Fibroblast of peridontal ligament (primary cell): ENCODE measurements at regions not wholly inside any gene's neighbourhood (a gene's known extent, or its start where the extent isn't known, plus 50 kb on each side); places are given as distances from the start of the nearest gene placed in this dataset.
"Not testable (repeated sequence)": the region's sequence is repeated elsewhere in the genome, so short reads cannot be mapped to it uniquely, and the experiment has no call there.

Experiments
- DNase-seq: peaks from one replicate; pipeline ENCODE4 v3.0.0-alpha.2; 2010; ENCODE audit errors: extremely low read depth

DNA sequence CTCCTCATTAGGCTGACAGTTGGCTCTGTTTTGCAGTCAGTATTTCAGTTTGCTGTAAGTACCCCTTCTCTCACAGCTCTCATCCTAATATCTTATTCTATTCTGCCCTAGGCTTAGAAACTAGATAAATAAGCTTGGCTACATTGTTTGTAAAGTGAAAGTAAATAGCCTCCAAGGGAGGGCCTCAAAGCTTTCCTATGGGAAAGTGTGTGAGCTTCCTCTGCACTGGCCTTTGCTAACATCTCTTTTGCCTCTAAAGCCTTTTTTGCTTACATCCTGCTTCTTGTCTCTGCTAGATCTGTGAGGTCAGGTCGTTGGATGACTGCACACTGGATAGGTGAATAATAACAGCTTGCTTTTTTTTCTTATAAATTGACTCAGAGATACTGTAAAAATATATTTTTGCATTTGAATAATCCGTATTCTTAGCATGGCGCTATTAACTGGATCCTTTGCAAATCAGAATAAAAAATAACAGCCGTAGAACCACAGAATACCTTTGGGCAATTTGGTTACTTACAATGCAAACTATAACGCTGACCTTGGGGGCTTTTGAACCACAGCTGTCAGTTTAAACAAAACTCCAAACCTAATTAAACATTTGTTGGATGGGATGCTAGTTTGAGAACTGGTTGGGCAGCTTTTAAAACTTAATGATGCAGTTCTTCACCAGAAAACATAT, 55.1 kb downstream of the TTC6 start:
- DNase-seq = no peak

DNA sequence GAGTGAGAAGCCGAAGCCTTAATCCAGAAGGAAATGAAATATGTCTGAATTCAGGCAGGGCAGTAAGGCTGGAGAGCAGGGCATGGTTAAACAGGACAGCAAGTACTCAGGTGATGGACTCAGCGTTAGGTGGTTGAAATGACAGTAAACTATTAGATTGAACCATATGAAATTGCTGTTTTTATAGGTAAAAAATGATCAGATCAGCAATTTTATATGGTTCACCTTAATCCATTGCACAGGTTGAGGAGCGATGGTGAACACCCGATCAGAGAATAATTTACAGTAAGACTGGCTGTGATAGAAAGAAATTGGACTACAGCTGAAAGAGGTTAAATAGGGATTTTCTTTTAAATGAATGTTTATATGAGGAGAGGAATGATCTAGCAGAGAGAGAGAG, 56.6 kb downstream of the TTC6 start:
- DNase-seq = no peak

DNA sequence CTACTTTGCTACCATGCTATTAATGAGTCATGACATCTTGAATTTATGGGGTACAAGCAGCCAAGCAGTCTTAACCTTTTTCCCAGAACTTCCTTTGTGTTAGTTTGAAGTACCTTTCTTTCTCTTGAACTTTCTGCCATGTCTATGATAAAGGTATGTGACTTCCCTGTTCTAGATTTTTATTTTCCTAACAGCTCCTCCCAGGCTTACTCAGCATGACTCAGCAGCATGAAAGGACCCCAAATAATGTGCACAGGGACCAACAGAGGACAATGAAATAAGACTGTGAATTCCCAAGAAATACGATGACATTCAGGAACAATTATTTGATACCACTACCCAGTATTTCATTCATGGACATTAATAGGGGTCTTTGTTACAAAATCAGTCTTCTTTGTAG, 60.0 kb downstream of the TTC6 start:
- DNase-seq = no peak

DNA sequence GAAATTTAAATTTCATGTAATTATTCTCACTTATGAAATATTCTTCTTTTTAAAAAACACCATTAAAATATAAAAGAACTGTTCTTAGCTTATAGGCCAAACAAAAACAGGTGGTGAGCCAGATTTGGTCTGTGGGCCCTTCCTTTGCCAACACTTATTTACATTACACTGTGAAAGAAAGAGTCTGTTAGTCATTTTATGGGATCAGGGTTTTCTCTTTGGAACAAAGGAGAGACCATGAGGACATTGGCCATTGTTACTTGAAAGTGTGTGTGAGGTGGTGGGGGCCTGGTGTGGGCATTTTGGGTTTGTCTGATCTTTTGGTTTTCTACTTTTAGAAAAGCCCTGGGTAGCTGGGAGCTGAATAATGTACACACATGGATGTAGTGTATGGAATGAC, 62.7 kb downstream of the TTC6 start:
- no peak for DNase-seq

DNA sequence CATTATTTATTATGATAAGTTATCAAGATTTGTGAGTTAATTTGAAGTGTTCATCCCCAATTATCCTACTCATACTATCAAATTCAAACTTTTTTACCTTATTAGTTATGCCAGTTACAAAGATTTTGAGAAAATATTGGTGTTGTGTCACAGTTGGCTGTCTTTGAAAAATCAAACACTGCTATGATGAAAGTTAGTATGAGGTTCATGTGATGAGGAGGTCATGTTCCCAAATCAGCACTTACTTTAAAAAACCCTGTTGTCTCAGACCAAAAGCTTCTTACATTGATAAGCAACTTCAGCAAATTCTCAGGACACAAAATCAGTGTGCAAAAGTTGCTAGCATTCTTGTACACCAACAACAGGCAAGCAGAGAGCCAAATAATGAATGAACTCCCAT, 68.1 kb downstream of the TTC6 start:
- DNase-seq = no peak

DNA sequence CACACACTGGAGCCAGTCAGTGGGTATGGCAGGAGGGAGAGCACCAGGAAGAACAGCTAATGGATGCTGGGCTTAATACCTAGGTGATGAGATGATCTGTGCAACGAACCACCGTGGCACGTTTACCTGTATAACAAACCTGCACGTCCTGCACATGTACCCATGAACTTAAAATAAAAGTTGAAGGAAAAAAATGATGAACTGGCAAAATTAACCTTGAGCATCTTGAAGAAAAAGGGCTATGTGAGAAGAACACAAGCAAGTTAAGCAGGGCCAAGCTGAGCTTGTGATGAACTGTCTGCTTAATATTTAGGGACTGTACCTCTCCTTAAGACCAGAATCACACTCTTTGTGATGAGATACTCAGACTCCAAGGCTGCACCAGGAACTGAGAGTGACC, 70.0 kb downstream of the TTC6 start:
- DNase-seq = no peak

DNA sequence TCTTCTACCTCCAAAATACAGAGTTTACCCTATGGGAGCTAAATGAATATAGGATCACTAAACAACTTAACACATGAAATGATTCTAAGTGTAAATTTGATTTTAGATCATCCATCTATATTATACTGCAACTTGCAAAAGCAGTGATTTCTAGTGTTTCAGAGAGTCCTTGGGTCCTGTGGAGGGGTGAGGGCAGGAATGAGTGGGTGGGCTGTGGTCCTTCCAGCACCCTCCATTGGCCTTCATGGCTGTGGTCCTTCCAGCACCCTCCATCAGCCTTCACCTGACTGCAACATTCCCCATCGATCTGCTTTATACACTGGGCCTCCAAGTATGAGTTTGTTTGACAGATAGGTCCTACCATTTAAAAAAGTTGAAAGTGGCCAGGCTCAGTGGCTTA, 70.5 kb downstream of the TTC6 start:
- no peak for DNase-seq

DNA sequence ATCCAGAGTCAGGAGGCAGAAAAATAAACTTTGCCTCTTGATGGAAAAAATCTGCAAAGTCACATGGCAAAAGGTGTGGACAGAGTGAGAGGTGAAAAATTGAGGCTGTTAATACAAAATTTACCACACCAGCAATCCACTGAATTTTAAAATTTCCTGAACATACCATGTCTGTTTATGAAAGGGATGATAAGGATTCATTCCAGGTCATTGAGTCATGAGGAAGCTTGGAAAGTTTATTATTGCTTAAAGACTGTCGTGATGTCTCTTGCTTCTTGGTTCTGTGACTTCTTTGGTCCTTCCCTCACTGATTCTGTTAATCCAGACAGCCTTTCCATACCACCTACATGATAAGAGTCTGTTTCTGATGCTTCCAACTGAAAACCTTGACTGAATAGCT, 73.2 kb downstream of the TTC6 start:
- DNase-seq = peak; percentile 29

DNA sequence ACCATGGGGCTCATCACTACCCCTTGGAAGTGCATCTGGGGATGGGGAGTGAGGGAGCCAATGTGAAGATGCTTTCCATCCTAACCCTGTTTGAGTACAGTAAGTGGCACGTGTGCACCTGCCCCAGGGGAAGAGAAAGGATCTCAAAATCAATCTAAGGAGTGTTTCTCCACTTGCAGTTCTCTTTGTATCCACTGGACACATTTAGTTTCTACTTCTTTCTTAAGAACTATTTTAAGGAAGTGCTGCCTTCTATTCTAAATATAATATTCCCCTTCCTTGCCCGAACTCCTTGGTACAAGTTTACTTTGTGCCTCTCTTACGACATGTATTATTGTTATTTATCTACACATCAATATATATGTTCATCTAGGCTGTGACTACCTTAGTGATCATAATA, 73.8 kb downstream of the TTC6 start:
- no peak for DNase-seq

DNA sequence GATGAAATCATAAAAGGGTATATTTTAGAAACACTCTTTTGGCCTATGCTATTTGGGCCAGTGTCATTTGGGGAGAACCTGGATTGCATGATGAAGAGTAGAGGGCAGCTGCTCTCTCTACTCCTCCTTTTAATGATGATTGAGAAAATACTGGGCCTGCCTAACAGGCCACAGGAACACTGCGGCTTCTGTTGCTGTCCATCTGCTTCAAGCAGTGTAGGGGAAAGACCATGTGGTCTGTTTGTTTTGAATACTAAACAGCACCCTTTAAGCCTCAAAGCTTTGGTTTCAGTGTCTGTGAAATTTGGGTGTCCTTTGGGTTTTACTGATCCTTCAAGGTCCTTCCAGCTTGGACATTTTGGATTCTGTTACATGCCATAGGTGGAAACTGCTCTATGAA, 78.0 kb downstream of the TTC6 start:
- DNase-seq = no peak

DNA sequence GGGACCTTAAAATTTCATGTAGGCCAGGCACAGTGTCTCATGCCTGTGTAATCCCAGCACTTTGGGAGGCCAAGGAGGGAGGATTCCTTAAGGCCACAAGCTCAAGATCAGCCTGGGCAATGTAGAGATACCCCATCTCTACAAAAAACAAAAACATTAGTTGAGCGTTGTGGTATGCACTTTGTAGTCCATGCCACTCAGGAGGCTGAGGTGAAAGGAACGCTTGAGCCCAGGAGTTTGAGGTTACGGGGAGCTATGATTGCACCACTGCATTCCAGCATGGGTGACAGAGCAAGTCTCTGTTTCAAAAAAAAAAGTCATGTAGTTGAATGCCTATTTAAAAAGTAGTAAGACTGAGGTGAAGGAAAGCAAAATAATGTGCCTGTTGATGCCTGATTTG, 83.5 kb downstream of the TTC6 start:
- DNase-seq = no peak

DNA sequence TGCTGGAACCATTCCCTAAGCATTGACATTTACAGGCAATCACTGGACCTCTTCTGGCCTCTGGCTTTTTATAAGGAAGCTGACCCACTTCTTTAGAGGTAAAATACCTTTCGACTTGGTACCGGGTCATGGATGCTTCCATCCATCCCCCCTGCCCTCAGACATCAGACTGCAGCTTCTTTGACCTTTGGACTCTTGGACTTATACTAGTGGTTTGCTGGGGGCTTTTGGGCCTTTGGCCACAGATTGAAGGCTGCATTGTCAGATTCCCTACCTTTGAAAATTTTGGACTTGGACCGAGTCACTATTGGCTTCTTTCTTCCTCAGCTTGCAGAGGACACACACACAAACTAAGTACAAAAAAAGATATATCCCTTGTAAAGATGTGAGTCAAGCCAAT, 86.1 kb downstream of the TTC6 start:
- DNase-seq = no peak

DNA sequence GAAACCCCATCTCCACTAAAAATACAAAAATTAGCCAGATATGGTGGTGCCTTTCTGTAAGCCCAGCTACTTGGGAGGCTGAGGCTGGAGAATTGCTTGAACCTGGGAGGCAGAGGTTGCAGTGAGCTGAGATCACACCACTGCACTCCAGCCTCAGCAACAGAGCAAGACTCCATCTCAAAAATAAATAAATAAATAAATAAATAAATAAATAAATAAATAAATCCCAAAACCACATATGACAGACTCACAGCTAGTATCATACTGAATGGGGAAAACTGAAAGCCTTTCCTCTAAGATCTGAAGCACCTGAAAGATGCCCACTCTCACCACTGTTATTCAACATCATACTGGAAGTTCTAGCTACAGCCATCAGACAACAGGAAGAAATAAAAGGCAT, 97.3 kb downstream of the TTC6 start:
- not testable (repeated sequence) for DNase-seq

DNA sequence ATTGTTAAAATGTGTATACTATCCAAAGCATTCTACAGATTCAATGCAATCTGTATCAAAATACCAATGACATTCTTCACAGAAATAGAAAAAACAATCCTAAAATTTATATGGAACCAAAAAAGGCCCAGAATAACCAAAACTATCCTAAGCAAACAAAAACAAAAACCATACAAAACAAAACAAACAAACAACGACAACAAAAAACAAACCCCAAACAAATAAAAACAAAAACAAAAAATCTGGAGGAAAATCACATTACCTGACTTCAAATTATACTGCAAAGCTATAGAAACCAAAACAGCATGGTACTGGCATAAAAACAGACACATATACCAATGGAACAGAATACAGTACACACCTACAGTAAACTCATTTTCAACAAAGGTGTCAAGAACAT, 98.0 kb downstream of the TTC6 start:
- DNase-seq = not testable (repeated sequence)

DNA sequence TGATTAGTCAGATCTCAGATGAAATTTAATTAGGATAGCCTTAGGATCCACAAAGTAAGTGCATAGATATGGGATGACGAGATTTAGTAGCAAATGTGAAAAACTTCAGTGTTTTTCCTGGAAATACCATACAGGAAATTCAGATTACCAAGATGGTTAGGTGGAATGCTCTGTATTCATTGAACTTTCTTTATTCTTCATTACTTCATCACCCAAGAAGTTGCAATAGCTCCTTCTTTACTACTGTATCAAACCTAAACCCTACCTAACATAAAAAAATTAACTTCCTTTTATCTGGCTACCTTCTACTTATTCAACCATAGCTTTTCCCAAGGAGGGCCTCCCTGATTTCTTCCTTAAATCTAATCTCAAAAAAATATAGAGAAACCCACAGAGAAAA, 100.4 kb downstream of the TTC6 start:
- DNase-seq = no peak

DNA sequence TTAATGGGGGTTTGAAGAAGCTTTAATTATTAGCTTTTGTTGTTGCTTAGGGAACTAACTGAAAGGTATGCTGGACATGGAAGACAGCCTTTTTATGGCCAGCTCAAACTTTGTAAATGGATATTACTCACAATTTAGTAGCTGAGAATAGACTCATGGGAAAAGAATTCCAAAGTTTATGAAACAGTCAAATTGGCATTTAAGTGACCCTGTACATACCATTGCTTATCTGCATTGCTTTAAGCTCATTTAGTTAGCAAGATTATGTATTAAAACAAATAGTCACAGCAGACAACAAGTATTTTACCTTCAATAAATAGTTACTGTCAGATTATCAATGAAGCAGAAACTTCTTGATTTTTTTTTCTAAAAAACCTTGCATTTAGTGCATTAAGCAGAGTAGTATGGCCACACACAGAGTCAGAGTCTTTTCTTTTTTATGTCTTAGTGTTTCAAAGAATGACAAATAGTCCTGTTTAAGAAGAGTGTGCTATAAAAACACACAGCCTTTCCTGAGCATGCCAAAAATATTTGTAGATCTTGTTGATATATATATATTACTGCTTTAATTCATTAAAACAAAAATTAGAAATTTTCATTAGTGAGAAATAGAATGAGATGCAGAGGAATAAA, 102.2 kb downstream of the TTC6 start:
- DNase-seq = peak; percentile 54

DNA sequence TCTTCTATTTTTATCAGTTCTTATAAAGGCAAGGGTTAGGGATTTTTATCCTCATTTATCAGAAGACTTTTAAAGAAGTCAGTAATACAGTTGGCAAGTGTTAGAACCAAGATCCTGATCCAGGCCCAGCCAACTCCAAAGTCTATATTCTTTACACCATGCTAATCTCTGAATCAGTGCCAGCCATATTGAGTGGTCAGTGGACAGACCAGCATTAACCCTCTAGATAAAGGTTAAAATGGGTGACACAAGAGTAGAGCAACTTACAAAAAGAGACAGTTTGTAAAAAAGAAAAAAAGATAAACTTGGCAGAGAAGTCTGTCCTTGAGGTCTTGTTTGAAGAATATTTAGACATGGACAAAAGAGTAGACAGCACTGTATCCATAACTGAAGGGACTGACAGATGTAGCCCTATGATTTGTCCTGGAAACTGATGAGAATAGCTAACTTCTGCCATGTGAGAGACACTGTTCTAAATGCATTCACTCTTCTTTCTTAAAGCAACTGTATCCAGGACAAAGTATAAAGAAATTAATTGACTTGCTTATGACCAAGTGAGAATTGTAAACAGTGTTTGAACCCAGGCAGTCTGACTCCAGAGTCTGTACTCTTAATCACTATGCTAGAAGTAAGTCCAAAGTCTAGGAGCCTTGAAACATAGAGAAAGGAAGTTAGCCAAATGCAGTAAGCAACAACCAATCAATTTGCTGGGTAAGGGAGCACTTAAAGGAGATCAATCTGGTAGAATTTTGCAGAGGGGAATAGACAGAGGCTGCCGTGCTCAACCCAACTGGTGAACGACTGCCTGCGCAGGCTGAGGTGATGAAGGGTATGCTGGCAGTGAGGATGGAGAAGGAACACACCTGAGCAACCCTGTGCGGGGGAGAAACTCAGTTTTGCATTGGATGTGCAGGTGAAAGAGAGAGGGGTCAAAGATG, 103.7 kb downstream of the TTC6 start:
- no peak for DNase-seq

DNA sequence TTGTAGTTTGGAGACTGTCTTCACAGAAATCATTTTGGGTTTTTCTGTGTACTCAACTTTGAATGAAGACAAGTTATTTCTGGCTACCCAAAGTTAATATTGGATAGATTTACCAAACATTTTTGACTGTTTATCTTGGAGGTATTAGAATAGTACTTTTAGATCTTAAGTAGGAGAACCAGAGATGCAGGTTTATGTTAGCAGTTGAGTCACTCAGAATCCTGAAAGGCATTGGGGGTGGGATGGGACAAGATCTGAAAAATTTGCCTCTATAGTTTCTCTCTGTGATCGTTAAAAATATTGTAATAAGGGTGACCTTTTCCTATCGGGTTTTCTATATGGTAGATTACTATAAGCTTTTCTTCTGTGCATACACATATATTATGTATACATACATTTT, 112.3 kb downstream of the TTC6 start:
- no peak for DNase-seq

DNA sequence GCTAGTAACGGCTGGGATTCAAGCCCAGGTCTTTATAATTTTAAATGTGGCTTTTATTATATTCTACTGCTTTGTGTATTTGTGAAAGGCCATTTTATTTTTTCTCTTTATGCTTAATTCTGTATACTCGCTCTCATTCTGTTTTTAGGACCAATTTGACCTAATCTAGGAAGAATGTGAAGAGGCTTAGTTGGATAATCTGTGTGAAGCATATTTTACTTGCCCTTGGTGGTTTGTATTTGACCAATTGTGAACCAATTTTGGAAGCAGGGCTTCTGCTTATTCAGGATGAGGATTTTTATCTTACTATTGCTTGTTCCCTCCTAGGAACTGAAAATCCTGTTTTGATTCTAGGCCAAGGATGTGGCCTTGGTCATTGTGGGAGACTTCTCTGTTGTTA, 113.1 kb downstream of the TTC6 start:
- DNase-seq = peak; percentile 65

DNA sequence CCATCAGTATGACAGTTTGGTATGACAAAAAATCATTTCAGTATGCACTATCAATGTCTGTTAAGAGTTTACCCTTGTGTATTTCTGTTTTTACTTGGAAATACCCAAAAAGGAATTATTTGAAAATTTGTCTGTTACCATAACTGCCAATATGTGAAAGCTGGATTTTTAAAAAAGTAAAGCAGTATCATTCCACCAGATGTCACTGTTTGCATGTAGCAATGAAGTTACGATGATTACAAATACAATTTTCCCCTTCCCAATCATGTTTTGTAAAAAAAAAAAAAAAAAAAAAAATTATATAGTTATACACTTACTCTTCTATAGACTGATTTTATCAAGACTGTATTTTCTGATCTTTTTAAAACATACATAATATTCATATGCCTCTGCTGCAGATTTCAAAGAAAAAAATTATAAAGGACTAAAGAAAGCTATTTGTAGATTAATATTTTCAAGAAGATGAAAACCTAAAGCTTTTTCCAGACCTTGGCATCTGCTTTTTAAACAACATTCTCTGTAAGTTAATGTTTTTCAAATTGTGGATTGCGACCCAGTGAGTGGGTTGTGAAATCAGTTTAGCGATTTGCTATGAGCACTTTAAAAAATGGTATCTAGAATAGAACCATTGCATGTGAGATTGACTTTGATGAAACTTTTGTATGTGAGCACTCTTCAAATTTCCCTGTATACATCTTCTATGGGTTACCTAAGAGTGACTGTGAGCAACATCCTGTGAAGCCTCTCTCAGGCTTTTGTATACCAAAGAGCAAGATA, 114.2 kb downstream of the TTC6 start:
- DNase-seq = peak; percentile 58

DNA sequence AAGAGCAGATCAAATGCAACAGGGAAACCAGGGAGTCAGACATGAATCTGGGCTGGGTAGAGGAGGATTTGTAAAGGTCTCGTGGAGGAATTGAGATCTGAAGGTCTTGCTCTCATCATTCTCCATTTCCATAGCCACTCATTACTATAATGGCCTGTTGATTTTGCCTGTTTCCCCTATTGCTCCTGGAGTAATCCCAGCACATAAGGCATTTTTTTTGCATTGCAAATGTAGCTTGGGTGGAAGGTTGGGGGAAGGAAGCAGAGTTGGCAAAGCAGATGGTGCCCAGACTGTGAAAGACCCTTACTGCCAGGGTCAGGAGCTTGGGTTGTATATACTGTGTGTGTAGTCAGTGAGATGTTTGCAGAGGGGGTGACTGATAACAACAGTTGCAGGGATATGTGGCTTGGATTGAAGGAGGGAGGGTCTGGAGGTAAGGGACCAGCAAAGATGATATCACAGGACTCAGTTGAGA, 116.0 kb downstream of the TTC6 start:
- DNase-seq = no peak
